Heart right ventricle (tissue), 16 donors: ENCODE measurements at regions not wholly inside any gene's neighbourhood (a gene's known extent, or its start where the extent isn't known, plus 50 kb on each side); places are given as distances from the start of the nearest gene placed in this dataset.

Experiments
- ATAC-seq, 8 donors: fragments of 200-7000 bp; cut with Tn5 transposase; one replicate each; pipeline ENCODE4 v1.9.1; 2020; ENCODE audit warnings: mild to moderate bottlenecking in 8 of 8, moderate library complexity in 8 of 8, moderate number of reproducible peaks in 1 of 8
- DNase-seq, 2 donors: peaks; one replicate each; pipeline ENCODE4 v3.0.0-alpha.2; 2020
- H3K27ac ChIP-seq, 10 donors: fragments of 200-600 bp; sonication (generic) in 2 of 10; one replicate each; pipeline versions ENCODE4 v1.5.0 to v1.8.0; 2020 to 2022; ENCODE audit warnings: mild to moderate bottlenecking in 3 of 10
- H3K27me3 ChIP-seq, 7 donors: fragments of 200-600 bp; one replicate each; pipeline ENCODE4 v1.8.0; 2021 to 2022; ENCODE audit warnings: mild to moderate bottlenecking in 2 of 7
- H3K36me3 ChIP-seq, 9 donors: fragments of 200-600 bp; sonication (generic) in 1 of 9; one replicate each; pipeline versions ENCODE4 v1.5.0 to v1.8.0; 2020 to 2022; ENCODE audit warnings: mild to moderate bottlenecking in 2 of 9
- H3K4me1 ChIP-seq, 9 donors: fragments of 200-600 bp; sonication (generic) in 1 of 9; one replicate each; pipeline versions ENCODE4 v1.5.0 to v1.8.0; 2020 to 2022; ENCODE audit warnings: mild to moderate bottlenecking in 4 of 9
- H3K4me3 ChIP-seq, 10 donors: fragments of 200-600 bp; sonication (generic) in 2 of 10; one replicate each; pipeline versions ENCODE4 v1.5.0 to v1.8.0; 2020 to 2022; ENCODE audit warnings: mild to moderate bottlenecking in 7 of 10, moderate library complexity in 2 of 10
- H3K9me3 ChIP-seq, 11 donors: fragments of 200-600 bp in 10 of 11; sonication (generic) in 2 of 11; one replicate each; pipeline versions ENCODE4 v1.5.0 to v1.8.0; 2013 to 2022; ENCODE audit warnings: mild to moderate bottlenecking in 2 of 11, control low read depth in 1 of 11, moderate library complexity in 1 of 11
- WGBS, 2 donors: extraction: QIAGEN DNeasy Blood & Tissue Kit; methylation state at CpG; one replicate each; pipeline ENCODE4 v1.1.7; 2013; ENCODE audit warnings: inconsistent platforms in 1 of 2; 5-methylcytosine and 5-hydroxymethylcytosine counted together
- intact Hi-C, 10 donors: fragments of 100-400 bp; cut with DNase I; formaldehyde crosslinking; loops; one replicate each; pipeline versions ENCODE4 v1.11.1 to v1.14.2; 2022
- TF ChIP-seq, protein P1 (sequence below), 9 donors: fragments of 200-600 bp; sonication (generic) in 2 of 9; IDR thresholded peaks; one replicate each; pipeline versions ENCODE4 v1.5.0 to v1.8.0; 2021 to 2022; ENCODE audit warnings: antibody characterized with exemption in 9 of 9, mild to moderate bottlenecking in 5 of 9, moderate library complexity in 1 of 9
- donor health status: Arrhythmogenic right ventricular cardiomyopathy.
- donor health status: ischemic (EF 13 %, LVEDD 7.1; RV severe dilation, severe dysfunction).
- donor health status: healthy with polysubstance abuse.
- donor health status: DM: no; HTN: yes; CAD: no.
- donor health status: DM: no; HTN: no; CAD: no.
- donor health status: ischemic (EF 25% LVEDD 6.9; RV normal size, moderate dysfunction).
- donor health status: ischemic (EF 25% LVEDD 5.7; RV mildly dilated, moderate dysfunction).
- donor health status: healthy.
- donor health status: DM: yes; HTN: yes; CAD: no.
- donor health status: Ischemic cardiomyopathy.
- donor health status: ischemic (EF 35%, LVEDD 5.7; RV mildly dilated, moderate dysfunction).
- donor health status: nonischemic (EF 11% LVEDD 7.7; RV severe dilation, severe dysfunction).
- donor health status: DM: yes; HTN: yes; CAD: no.
- donor health status: PGD.
- donor health status: ischemic (EF 29% LVEDD 5.4; RV normal size, mild dysfunction).
- donor health status: nonischemic (EF 23%, LVEDD 6.1; RV moderate dilation, normal function).

DNA sequence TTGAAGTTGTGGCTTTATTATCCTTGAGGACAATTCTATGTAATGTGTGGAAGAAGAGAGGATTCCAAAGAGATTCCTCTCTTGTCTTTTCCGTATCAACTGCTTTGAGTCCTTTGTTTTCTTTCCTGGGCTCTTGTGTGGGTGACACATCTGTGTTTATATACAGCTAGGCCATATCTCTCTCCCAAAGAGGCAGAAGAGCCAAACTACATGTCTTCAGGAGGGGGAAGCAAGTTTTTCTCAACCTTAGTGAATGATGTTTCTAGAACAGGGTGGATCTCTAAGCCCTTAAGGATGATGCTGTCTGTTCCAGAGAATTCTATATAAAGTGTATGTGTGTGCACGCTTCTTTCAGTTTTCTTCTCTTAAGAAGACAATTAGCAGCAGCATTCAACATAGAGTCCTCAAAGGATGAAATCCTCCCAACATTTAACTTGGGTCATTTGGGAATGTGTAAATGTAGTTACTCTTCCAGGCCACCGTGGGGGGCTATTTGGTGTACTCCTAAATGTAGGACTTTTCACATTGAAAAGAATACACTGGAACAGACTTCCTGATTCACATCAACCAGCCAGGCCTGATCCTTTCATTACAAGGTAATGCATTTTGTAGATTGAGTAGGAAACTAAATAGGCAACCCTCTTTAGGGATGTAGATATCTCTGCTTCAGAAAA, 92.8 kb upstream of the EEF1E1 start:
- 63 to 71% methylated on average over 3 of the region's 3 CpGs for WGBS, 2 donors
- DNase-seq (no peak), ATAC-seq (no peak)
- no peak overlapping the region for H3K4me3 ChIP-seq
- intact Hi-C loops = no loop called here
- TF ChIP-seq, protein P1, sequence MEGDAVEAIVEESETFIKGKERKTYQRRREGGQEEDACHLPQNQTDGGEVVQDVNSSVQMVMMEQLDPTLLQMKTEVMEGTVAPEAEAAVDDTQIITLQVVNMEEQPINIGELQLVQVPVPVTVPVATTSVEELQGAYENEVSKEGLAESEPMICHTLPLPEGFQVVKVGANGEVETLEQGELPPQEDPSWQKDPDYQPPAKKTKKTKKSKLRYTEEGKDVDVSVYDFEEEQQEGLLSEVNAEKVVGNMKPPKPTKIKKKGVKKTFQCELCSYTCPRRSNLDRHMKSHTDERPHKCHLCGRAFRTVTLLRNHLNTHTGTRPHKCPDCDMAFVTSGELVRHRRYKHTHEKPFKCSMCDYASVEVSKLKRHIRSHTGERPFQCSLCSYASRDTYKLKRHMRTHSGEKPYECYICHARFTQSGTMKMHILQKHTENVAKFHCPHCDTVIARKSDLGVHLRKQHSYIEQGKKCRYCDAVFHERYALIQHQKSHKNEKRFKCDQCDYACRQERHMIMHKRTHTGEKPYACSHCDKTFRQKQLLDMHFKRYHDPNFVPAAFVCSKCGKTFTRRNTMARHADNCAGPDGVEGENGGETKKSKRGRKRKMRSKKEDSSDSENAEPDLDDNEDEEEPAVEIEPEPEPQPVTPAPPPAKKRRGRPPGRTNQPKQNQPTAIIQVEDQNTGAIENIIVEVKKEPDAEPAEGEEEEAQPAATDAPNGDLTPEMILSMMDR (IDR thresholded peaks at IDR 0.05) = no peak
- peaks cover 0 to 7% (median 0%) of the 10 kb centered on the region in 7 donors for H3K27me3 ChIP-seq
- no peaks in the 10 kb centered on the region for H3K36me3 ChIP-seq
- H3K4me1 ChIP-seq = no peaks in the 10 kb centered on the region
- peaks cover 0 to 6% (median 0%) of the 10 kb centered on the region in 11 donors for H3K9me3 ChIP-seq
- no peak overlapping the region for H3K27ac ChIP-seq

DNA sequence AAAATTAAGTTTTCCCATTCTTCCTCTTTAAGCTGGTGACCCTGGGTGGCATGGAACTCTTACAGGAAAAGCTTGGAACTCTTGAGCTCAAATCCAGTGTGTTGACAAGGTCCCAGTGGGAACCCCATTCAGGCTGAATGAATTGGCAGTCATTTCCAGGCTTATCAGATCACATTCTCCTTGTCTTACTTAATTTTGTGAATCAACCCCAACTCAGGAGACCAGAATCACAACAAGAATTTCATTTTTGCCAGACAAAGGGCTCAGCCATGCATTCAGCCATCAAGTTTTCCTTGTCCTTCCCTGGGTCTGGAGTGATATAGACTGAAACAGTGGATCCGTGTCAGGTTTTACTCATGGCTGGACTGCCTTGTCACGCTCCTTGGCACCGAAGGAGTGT, 92.1 kb upstream of the EEF1E1 start:
- Histone ChIP-seq H3K9me3 (peaks cover 0 to 6% (median 0%) of the 10 kb centered on the region in 11 donors), H3K4me1 (no peaks in the 10 kb centered on the region), H3K27me3 (peaks cover 0 to 7% (median 0%) of the 10 kb centered on the region in 7 donors), H3K36me3 (no peaks in the 10 kb centered on the region), H3K27ac (no peak overlapping the region), H3K4me3 (no peak overlapping the region)
- DNase-seq (no peak), ATAC-seq (no peak)
- 44 to 56% methylated on average over 3 of the region's 3 CpGs for WGBS, 2 donors
- TF ChIP-seq, protein P1 (IDR thresholded peaks at IDR 0.05) = no peak
- intact Hi-C loops = no loop called here

DNA sequence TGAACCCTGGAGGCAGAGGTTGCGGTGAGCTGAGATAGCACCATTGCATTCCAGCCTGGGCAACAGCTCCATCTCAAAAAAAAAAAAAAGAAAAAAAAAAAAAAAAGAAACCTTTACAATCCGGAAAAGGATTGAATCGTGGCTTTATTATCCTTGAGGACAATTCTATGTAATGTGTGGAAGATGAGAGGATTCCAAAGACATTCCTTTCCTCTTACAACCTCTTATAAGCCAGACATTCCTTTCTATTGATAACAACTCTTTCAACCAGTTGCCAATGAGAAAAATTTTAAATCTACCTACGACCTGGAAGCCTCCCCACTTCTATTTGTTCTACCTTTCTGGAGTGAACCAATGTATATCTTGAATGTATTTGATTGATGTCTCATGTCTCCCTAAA, 91.2 kb upstream of the EEF1E1 start:
- peaks cover 0 to 7% (median 0%) of the 10 kb centered on the region in 7 donors for H3K27me3 ChIP-seq
- ATAC-seq (no peak), DNase-seq (no peak)
- TF ChIP-seq, protein P1 (IDR thresholded peaks at IDR 0.05) = no peak
- intact Hi-C loops = no loop called here
- H3K9me3 ChIP-seq = peaks cover 0 to 6% (median 0%) of the 10 kb centered on the region in 11 donors
- no peak overlapping the region for H3K4me3 ChIP-seq
- no peaks in the 10 kb centered on the region for H3K36me3 ChIP-seq
- H3K27ac ChIP-seq = no peak overlapping the region
- no peaks in the 10 kb centered on the region for H3K4me1 ChIP-seq
- 68% methylated on average over 4 of the region's 4 CpGs for WGBS, 2 donors

DNA sequence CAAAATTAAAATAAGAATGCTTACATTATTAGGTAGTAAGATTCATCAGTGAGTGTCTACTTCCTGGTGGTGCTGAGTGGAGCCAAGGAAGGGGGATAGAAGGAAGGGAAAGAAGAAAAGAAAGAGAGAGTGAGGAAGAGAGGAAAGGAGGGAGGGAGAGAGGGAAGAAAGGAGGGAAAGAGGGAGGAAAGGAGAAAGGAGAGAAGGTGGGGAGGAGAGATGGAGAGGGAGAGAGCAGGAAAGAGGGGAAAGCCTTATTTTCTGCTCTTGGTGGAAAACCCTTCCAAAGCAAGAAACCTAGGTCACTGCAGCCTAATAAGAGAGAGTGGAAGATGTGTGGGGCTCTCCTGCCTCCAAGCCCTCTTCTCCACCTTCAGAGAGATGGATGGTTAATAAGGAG, 90.2 kb upstream of the EEF1E1 start:
- Histone ChIP-seq H3K4me1 (no peaks in the 10 kb centered on the region), H3K4me3 (no peak overlapping the region), H3K9me3 (peaks cover 0 to under 1% (median 0%) of the 10 kb centered on the region in 11 donors), H3K36me3 (no peaks in the 10 kb centered on the region), H3K27ac (no peak overlapping the region), H3K27me3 (peaks cover 0 to 7% (median 4%) of the 10 kb centered on the region in 7 donors)
- TF ChIP-seq, protein P1 (IDR thresholded peaks at IDR 0.05) = no peak
- DNase-seq = no peak
- intact Hi-C loops = no loop called here
- ATAC-seq = no peak
